Smooth muscle cell (in vitro differentiated cells): ENCODE measurements at regions not wholly inside any gene's neighbourhood (a gene's known extent, or its start where the extent isn't known, plus 50 kb on each side); places are given as distances from the start of the nearest gene placed in this dataset.
A peak's percentile ranks its signal among the peaks of the same experiment; 100 is the strongest.

Source experiments
- DNase-seq: peaks from one replicate; lab custom pipeline; 2025; ENCODE audit not compliant: unreplicated experiment; lab: John Stamatoyannopoulos, UW
- H2AFZ ChIP-seq: fragments of 200-600 bp; sonication (generic); 2 replicates; pipeline ENCODE4 v1.6.0; 2016; ENCODE audit warnings: antibody characterized with exemption, low read depth, mild to moderate bottlenecking
- H3F3A ChIP-seq: fragments of 200-600 bp; sonication (generic); 2 replicates; pipeline ENCODE4 v1.6.0; 2017; ENCODE audit warnings: antibody characterized with exemption, low read depth
- H3K27ac ChIP-seq: fragments of 200-600 bp; sonication (generic); 2 replicates; pipeline ENCODE4 v1.5.1; 2016; ENCODE audit warnings: low read depth, mild to moderate bottlenecking
- H3K27me3 ChIP-seq: fragments of 200-600 bp; sonication (generic); 2 replicates; pipeline ENCODE4 v1.6.1; 2016; ENCODE audit warnings: low read depth, mild to moderate bottlenecking
- H3K36me3 ChIP-seq: fragments of 200-600 bp; sonication (generic); 2 replicates; pipeline ENCODE4 v1.5.1; 2016; ENCODE audit warnings: low read depth
- H3K4me1 ChIP-seq: fragments of 200-600 bp; sonication (generic); 2 replicates; pipeline ENCODE4 v1.5.1; 2016; ENCODE audit warnings: low read depth
- H3K4me2 ChIP-seq: fragments of 200-600 bp; sonication (generic); 2 replicates; pipeline ENCODE4 v1.6.0; 2016; ENCODE audit warnings: mild to moderate bottlenecking
- H3K4me3 ChIP-seq: fragments of 200-600 bp; sonication (generic); 2 replicates; pipeline ENCODE4 v1.5.1; 2016; ENCODE audit warnings: mild to moderate bottlenecking
- H3K79me2 ChIP-seq: fragments of 200-600 bp; sonication (generic); 2 replicates; pipeline ENCODE4 v1.6.0; 2016; ENCODE audit warnings: low read depth, mild to moderate bottlenecking
- H3K9ac ChIP-seq: fragments of 200-600 bp; sonication (generic); 2 replicates; pipeline ENCODE4 v1.6.0; 2016; ENCODE audit warnings: low read depth
- H3K9me3 ChIP-seq: fragments of 200-600 bp; sonication (generic); replicated peaks from 2 replicates; pipeline ENCODE4 v1.5.1; 2016; ENCODE audit warnings: low read depth
- H4K20me1 ChIP-seq: fragments of 200-600 bp; sonication (generic); 2 replicates; pipeline ENCODE4 v1.6.0; 2016; ENCODE audit warnings: low read depth
- WGBS: methylation state at CpG from one replicate; pipeline ENCODE4 v1.1.7; 2016; ENCODE audit warnings: low lambda C conversion rate; 5-methylcytosine and 5-hydroxymethylcytosine counted together
- TF ChIP-seq, protein P1 (sequence below): fragments of 200-600 bp; sonication (generic); IDR thresholded peaks from 2 replicates; pipeline ENCODE4 v1.5.1; 2017; ENCODE audit warnings: borderline replicate concordance, mild to moderate bottlenecking, antibody characterized with exemption; ENCODE audit not compliant: insufficient read depth, poor library complexity, severe bottlenecking

DNA sequence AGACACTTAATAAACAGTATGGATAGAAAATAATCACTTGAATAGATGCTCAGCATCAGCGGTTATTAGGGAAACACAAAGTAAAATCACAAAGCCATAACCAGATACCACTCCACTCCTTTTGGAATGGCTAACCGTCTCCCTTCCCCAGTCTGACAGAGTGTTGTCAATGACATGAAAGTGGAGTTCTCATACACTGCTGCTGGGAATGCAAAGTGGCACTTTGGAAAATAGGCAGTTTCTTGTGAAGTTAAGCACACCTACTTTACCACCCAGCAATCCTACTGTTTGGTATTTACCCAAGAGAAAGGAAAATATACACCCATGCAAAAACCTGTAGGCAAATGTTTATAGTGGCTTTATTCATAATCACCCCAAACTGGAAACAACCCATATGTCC lies 81.0 kb upstream of the KLHL25 start:
- no peak overlapping the region for H3K9ac ChIP-seq
- H3K9me3 ChIP-seq = no peaks in the 10 kb centered on the region
- H3F3A ChIP-seq = no peaks in the 10 kb centered on the region
- H3K27ac ChIP-seq = no peak overlapping the region
- H3K36me3 ChIP-seq = no peaks in the 10 kb centered on the region
- TF ChIP-seq, protein P1, sequence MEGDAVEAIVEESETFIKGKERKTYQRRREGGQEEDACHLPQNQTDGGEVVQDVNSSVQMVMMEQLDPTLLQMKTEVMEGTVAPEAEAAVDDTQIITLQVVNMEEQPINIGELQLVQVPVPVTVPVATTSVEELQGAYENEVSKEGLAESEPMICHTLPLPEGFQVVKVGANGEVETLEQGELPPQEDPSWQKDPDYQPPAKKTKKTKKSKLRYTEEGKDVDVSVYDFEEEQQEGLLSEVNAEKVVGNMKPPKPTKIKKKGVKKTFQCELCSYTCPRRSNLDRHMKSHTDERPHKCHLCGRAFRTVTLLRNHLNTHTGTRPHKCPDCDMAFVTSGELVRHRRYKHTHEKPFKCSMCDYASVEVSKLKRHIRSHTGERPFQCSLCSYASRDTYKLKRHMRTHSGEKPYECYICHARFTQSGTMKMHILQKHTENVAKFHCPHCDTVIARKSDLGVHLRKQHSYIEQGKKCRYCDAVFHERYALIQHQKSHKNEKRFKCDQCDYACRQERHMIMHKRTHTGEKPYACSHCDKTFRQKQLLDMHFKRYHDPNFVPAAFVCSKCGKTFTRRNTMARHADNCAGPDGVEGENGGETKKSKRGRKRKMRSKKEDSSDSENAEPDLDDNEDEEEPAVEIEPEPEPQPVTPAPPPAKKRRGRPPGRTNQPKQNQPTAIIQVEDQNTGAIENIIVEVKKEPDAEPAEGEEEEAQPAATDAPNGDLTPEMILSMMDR = no peak
- no peaks in the 10 kb centered on the region for H3K27me3 ChIP-seq
- DNase-seq = no peak
- no peaks in the 10 kb centered on the region for H4K20me1 ChIP-seq
- no peaks in the 10 kb centered on the region for H3K79me2 ChIP-seq
- no peak overlapping the region for H2AFZ ChIP-seq
- 78% methylated on average over 2 of the region's 2 CpGs for WGBS
- H3K4me2 ChIP-seq = no peak overlapping the region
- H3K4me3 ChIP-seq = no peak overlapping the region
- H3K4me1 ChIP-seq = no peaks in the 10 kb centered on the region

DNA sequence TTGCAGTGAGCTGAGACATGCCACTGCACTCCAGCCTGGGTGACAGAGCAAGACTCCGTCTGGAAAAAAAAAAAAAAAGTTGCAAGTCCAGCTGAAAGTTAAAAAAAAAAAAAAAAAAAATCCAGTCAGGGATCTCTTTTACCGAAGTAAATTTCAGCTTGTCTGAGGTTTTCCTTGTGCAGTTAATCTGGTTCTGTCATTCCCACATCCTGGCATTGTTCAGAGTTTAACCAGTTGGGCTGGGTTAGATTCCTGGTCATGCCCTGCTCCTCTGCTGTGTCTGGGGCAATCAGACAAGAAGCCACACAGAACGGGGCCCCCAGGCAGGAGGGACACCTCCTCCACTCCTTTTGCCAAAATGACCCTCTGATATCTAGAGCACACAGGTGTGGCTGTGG lies 84.1 kb upstream of the KLHL25 start:
- H3F3A ChIP-seq = no peaks in the 10 kb centered on the region
- H3K36me3 ChIP-seq = no peaks in the 10 kb centered on the region
- H3K27ac ChIP-seq = no peak overlapping the region
- H3K9me3 ChIP-seq = no peaks in the 10 kb centered on the region
- no peaks in the 10 kb centered on the region for H3K79me2 ChIP-seq
- no peaks in the 10 kb centered on the region for H3K27me3 ChIP-seq
- 39% methylated on average over 3 of the region's 3 CpGs for WGBS
- H3K4me1 ChIP-seq = no peaks in the 10 kb centered on the region
- no peak overlapping the region for H3K9ac ChIP-seq
- DNase-seq = no peak
- TF ChIP-seq, protein P1 = no peak
- no peaks in the 10 kb centered on the region for H4K20me1 ChIP-seq
- H2AFZ ChIP-seq = no peak overlapping the region
- H3K4me3 ChIP-seq = no peak overlapping the region
- peak overlapping the region; percentile 33 for H3K4me2 ChIP-seq

DNA sequence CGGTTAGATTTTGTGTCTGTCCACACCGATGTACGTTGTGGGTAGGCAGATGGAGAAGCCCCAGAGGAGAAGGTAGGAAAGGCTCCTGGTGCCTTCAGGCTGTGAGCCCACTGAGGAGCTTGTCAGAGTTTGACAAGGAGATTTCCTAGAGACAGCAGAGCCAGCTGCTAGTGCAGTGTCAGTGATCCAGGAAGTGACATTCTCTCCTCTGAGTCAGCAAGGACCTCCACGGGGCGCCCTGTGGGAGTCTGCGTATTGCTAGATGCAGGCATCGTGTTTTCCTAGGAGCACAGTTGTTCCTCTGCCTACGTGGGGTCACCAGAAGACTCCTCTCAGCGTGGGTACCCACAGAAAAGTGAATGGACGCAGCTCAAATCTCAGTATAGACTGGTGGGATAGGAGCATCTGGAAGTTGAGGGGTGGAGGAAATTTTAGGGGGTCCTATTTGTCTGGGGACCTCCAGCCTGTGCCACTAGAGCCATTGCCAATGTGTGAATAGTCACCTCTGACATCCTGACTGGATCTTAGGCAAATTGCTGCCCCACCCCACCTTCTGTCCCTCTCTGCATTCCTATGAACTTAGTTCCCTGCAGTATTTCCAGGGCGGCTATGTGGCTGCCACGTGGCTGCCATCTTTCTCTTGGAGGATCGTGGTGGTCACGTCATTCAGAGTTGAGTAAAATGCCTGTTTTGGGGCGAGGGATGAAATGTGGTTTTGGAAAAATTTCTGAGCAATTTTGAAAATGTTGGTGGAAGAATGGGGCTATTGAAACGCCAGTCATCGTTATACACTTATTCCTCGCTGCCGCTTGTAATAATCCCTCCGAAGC lies 84.8 kb upstream of the KLHL25 start:
- 72% methylated on average over 20 of the region's 20 CpGs for WGBS
- no peak overlapping the region for H3K4me3 ChIP-seq
- H3K36me3 ChIP-seq = no peaks in the 10 kb centered on the region
- no peaks in the 10 kb centered on the region for H3F3A ChIP-seq
- peak overlapping the region; percentile 33 for H3K4me2 ChIP-seq
- no peaks in the 10 kb centered on the region for H4K20me1 ChIP-seq
- no peaks in the 10 kb centered on the region for H3K4me1 ChIP-seq
- no peak overlapping the region for H2AFZ ChIP-seq
- TF ChIP-seq, protein P1 = no peak
- H3K27ac ChIP-seq = no peak overlapping the region
- no peaks in the 10 kb centered on the region for H3K9me3 ChIP-seq
- DNase-seq = no peak
- H3K79me2 ChIP-seq = no peaks in the 10 kb centered on the region
- H3K9ac ChIP-seq = no peak overlapping the region
- no peaks in the 10 kb centered on the region for H3K27me3 ChIP-seq
